ENCODE measurements at regions not wholly inside any gene's neighbourhood (a gene's known extent, or its start where the extent isn't known, plus 50 kb on each side); places are given as distances from the start of the nearest gene placed in this dataset.
"Not testable (repeated sequence)": the region's sequence is repeated elsewhere in the genome, so short reads cannot be mapped to it uniquely, and the experiment has no call there.

- DNase-seq (ENCODE audit: low read depth in 2 of 3, low spot score in 1 of 3), result no peak
These were observed 50.6 kb upstream of the RNF182 start for GRCh38 chr6:13874191-13874549.

GRCh38 chr6:13873288-13874190, 51.2 kb upstream of the RNF182 start:
- peak; percentile 39 to 64 (median 56) for DNase-seq (ENCODE audit: low read depth in 2 of 3, low spot score in 1 of 3)

GRCh38 chr6:13872681-13873080, 52.1 kb upstream of the RNF182 start:
- no peak for DNase-seq (ENCODE audit: low read depth in 2 of 3, low spot score in 1 of 3)

- DNase-seq (ENCODE audit: low read depth in 2 of 3, low spot score in 1 of 3), result not testable (repeated sequence)
These were observed 52.7 kb upstream of the RNF182 start for GRCh38 chr6:13872006-13872405.

- no peak for DNase-seq (ENCODE audit: low read depth in 2 of 3, low spot score in 1 of 3)
These were observed 54.4 kb upstream of the RNF182 start for GRCh38 chr6:13870214-13870830.

GRCh38 chr6:13868236-13868635, 53.9 kb upstream of the MCUR1 start:
- no peak for DNase-seq (ENCODE audit: low read depth in 2 of 3, low spot score in 1 of 3)

- DNase-seq (ENCODE audit: low read depth in 2 of 3, low spot score in 1 of 3), result no peak
These were observed 51.9 kb upstream of the MCUR1 start for GRCh38 chr6:13866301-13866700.

- DNase-seq (ENCODE audit: low read depth in 2 of 3, low spot score in 1 of 3), result no peak
These were observed 50.8 kb upstream of the MCUR1 start for GRCh38 chr6:13865141-13865540.

GRCh38 chr6:13864669-13865068, 50.3 kb upstream of the MCUR1 start:
- DNase-seq (ENCODE audit: low read depth in 2 of 3, low spot score in 1 of 3), result not testable (repeated sequence)
